Left ventricle myocardium superior (tissue), 1 donor: ENCODE measurements at regions not wholly inside any gene's neighbourhood (a gene's known extent, or its start where the extent isn't known, plus 50 kb on each side); places are given as distances from the start of the nearest gene placed in this dataset.

Source experiments
- ATAC-seq: fragments of 200-7000 bp; cut with Tn5 transposase; one replicate; pipeline ENCODE4 v1.9.1; 2020; ENCODE audit warnings: mild to moderate bottlenecking, moderate library complexity
- DNase-seq: peaks from one replicate; pipeline ENCODE4 v3.0.0-alpha.2; 2020
- intact Hi-C: fragments of 100-400 bp; cut with micrococcal nuclease; formaldehyde crosslinking; loops from one replicate; pipeline ENCODE4 v1.11.0; 2022
- donor health status: DM: no; HTN: yes; CAD: no; lungs with severe emphysema.

- DNase-seq, result no peak
These were observed 91.7 kb upstream of the SHISAL1 start for GRCh38 chr22:44404341-44405020.

GRCh38 chr22:44403602-44404329, 91.0 kb upstream of the SHISAL1 start:
- intact Hi-C loops, result no loop called here
- ATAC-seq (no peak), DNase-seq (no peak)

More at GRCh38 chr22:44404341-44405020, 91.7 kb upstream of the SHISAL1 start:
- no peak for ATAC-seq
- intact Hi-C loops, result no loop called here

GRCh38 chr22:44403166-44403565, 90.4 kb upstream of the SHISAL1 start:
- peak; percentile 19 for DNase-seq
- no peak for ATAC-seq
- intact Hi-C loops, result no loop called here

GRCh38 chr22:44402196-44403111, 89.7 kb upstream of the SHISAL1 start:
- ATAC-seq (no peak), DNase-seq (no peak)
- intact Hi-C loops, result no loop called here

- ATAC-seq (no peak), DNase-seq (no peak)
- intact Hi-C loops, result no loop called here
These were observed 89.0 kb upstream of the SHISAL1 start for GRCh38 chr22:44401783-44402110.

GRCh38 chr22:44400763-44401060, 88.0 kb upstream of the SHISAL1 start:
- DNase-seq (no peak), ATAC-seq (no peak)
- intact Hi-C loops, result no loop called here

- intact Hi-C loops, result no loop called here
- DNase-seq (peak; percentile 7), ATAC-seq (no peak)
These were observed 87.4 kb upstream of the SHISAL1 start for GRCh38 chr22:44399906-44400762.

GRCh38 chr22:44398856-44399837, 86.4 kb upstream of the SHISAL1 start:
- intact Hi-C loops, result no loop called here
- ATAC-seq (no peak), DNase-seq (no peak)

GRCh38 chr22:44396727-44397722, 84.3 kb upstream of the SHISAL1 start:
- intact Hi-C loops, result no loop called here
- DNase-seq (no peak), ATAC-seq (no peak)

GRCh38 chr22:44396021-44396726, 83.4 kb upstream of the SHISAL1 start:
- intact Hi-C loops, result no loop called here
- no peak for ATAC-seq
- no peak for DNase-seq

- intact Hi-C loops, result no loop called here
- ATAC-seq (no peak), DNase-seq (no peak)
These were observed 82.6 kb upstream of the SHISAL1 start for GRCh38 chr22:44395118-44396005.

- DNase-seq (no peak), ATAC-seq (no peak)
- intact Hi-C loops, result no loop called here
These were observed 81.7 kb upstream of the SHISAL1 start for GRCh38 chr22:44394246-44395117.

- ATAC-seq (no peak), DNase-seq (peak; percentile 10)
- intact Hi-C loops, result no loop called here
These were observed 80.3 kb upstream of the SHISAL1 start for GRCh38 chr22:44393066-44393465.

GRCh38 chr22:44392446-44392921, 79.7 kb upstream of the SHISAL1 start:
- ATAC-seq, result no peak
- intact Hi-C loops, result no loop called here
- peak; percentile 16 for DNase-seq
